ENCODE measurements at regions not wholly inside any gene's neighbourhood (a gene's known extent, or its start where the extent isn't known, plus 50 kb on each side); places are given as distances from the start of the nearest gene placed in this dataset.

DNA sequence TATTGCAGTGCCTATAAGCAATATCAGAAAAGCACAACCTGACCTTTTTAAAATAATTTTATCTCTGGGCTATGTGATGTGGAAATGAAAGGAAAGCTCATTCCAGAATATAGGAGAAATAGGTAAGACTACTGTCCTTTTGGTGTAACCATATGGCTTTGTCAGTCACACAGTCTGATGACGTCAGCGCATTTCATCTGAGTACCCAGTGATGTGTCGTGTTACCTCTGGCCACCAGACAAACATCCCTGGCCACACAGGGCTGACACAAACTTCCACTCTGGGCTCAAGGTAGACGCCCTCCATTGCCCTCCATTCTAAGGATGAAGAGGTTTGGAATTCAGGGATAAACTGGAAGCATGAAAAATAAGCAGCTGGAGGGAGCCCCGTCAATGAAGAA is 506.7 kb downstream of the CMPK2 start:
- TF ChIP-seq, protein P1, sequence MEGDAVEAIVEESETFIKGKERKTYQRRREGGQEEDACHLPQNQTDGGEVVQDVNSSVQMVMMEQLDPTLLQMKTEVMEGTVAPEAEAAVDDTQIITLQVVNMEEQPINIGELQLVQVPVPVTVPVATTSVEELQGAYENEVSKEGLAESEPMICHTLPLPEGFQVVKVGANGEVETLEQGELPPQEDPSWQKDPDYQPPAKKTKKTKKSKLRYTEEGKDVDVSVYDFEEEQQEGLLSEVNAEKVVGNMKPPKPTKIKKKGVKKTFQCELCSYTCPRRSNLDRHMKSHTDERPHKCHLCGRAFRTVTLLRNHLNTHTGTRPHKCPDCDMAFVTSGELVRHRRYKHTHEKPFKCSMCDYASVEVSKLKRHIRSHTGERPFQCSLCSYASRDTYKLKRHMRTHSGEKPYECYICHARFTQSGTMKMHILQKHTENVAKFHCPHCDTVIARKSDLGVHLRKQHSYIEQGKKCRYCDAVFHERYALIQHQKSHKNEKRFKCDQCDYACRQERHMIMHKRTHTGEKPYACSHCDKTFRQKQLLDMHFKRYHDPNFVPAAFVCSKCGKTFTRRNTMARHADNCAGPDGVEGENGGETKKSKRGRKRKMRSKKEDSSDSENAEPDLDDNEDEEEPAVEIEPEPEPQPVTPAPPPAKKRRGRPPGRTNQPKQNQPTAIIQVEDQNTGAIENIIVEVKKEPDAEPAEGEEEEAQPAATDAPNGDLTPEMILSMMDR (IDR thresholded peaks at IDR 0.05): no peak
- TF ChIP-seq EZH2 (IDR thresholded peaks at IDR 0.05; ENCODE audit: borderline replicate concordance, insufficient read depth, low read depth, low read length, poor library complexity, severe bottlenecking): no peak

Data from B cell (primary cell).